NCI-H2171 (cell line): ENCODE measurements at regions not wholly inside any gene's neighbourhood (a gene's known extent, or its start where the extent isn't known, plus 50 kb on each side); places are given as distances from the start of the nearest gene placed in this dataset.
"Not testable (repeated sequence)": the region's sequence is repeated elsewhere in the genome, so short reads cannot be mapped to it uniquely, and the experiment has no call there.

ENCODE experiments used
- DNase-seq: peaks from one replicate; lab custom pipeline; 2025; lab: John Stamatoyannopoulos, UW

DNA sequence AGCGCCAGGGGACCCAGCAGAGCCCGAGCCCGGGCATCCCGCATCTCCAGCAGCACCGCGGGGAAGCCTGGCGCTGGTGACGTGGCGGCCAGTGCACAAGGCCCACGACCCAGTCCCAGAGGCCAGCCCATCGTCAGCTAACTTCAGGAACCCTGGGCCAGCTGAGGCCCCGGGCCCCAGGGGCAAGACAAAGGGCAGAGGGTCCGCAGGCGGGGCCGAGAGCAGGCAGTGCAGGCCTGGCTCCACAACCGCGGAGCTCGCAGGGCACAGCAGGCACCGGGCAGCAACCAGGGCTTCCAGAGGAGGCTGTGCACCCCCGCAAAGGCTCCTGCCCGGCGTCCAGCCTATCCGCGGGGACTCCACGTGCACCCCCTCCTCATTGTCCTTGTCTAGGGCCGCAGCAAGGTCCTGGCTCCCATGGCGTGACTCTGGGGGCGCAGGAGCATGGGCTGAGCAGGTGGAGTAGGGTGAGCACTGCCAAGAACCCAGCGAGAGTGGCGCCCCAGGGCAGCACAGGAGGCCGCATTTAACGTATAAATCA is 352.5 kb downstream of the KCNJ18 start:
- not testable (repeated sequence) for DNase-seq

DNA sequence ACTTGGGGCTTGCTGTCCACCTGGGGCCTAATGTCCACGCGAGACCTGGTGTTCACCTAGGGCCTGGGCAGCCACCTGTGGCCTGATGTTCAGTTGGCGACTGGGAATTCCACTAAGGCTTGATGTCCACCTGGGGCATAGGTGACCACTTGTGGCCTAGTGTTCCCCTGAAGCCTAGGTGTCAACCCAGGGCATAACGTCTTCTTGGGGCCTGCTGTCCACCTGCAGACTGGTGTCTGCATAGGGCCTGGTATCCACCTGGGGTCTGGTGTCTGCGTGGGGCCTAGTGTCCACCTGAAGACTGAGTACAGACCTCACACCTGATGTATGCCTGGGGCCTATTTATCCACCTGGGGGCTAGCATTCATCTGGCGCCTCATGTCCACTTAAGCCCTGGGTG is 355.2 kb downstream of the KCNJ18 start:
- DNase-seq = not testable (repeated sequence)

DNA sequence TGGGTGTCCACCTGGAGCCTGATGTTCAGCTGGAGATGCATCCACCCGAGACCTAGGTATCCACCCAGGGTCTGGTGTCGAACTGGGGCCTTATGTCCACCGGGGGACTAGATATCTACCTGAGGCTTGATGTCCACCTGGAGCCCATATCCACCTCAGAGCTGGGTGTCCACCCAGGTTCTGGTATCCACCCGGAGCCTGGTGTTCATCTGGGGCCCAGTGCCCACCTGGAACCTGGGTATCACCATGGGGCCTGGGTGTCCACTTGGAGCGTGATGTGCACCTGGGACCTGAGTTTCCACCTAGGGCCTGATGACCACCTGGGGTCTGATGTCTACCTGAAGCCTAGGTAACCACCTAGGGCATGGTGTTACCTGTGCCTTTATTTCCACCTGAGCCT is 355.9 kb downstream of the KCNJ18 start:
- DNase-seq = not testable (repeated sequence)

DNA sequence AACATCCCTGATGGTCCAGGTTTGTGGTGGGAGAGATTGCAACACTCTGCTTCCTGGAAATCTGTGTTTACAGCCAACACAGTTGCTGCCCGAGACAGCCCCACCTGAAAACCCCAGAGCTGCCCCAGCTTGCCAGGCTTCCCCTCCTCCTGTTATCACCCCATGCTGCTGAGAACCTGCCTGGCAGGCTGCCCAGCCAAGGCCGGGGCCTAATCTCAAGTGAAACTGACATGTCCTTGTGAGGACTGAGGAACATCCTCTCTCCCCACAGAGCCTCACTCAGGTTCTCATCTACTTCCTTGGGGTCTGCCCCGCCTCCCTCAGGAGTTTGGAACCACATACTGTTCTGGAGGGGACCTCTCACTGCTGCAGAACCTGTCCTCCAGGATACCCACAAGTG is 358.4 kb downstream of the KCNJ18 start:
- DNase-seq = not testable (repeated sequence)

DNA sequence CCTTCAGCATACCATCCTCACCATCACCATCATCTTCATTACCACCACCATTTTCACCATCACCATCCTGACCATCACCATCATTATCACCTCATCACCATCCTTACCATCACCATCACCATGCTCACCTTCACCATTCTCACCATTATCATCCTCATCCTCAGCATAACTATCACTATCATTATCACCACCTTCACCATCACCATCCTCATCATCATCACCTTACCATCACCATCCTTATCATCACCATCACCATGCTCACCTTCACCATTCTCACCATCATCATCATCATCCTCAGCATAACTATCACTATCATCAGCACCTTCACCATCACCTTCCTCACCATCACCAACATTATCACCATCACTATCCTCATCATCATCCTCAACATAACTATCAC is 360.4 kb downstream of the KCNJ18 start:
- DNase-seq = not testable (repeated sequence)

DNA sequence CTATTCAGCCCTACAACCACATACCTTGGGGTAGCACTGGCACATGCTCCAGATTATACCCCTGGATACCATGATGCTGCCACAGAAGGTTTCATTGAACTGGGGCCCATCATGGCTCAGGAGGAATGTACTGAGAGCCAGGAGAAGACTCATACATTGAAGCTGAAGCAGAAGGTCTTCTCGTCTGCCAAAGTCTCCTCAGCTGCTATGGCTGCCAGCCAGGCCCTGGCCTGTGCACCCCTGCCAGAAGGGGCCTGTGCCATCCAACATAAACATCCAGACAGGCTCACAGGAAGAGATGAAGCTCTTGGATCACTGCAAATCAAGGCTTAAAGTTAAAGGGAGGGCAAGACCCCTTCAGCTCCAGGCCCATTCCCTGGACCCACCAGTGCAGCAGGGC is 364.2 kb downstream of the KCNJ18 start:
- not testable (repeated sequence) for DNase-seq

DNA sequence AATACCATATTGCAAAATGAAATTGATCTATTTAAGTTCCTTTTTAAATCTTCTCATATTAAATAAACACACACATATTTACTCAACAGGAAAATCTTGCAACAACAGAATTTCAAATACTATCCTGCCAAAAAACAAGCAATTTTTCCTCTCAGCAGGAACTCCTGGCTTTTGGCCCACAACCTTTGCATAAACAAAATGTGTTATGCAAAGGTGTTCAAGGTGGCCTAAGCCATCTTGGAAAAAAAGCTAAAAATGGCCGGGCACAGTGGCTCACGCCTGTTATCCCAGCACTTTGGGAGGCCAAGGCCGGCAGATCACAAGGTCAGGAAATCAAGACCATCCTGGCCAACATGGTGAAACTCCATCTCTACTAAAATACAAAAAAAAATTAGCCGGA is 383.6 kb downstream of the KCNJ18 start:
- DNase-seq = not testable (repeated sequence)

DNA sequence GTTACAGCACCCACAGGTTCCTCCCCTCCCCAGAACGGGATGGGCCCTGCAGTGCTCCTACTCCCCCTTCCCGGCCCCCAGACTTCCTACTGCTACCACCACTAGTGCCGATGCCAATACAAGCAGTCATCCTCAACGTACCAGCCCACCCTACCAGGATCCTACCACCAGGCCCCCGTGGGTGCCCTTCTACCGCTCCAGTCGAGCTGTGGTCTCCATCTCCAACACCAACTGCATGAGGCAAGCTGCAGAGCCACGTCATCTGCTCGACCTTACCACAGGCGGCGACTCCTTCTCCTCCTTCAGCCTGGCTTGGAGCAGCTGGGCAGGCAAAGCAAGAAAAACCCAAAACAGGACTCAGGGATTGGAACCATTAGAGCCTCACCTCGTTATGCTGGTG is 396.3 kb downstream of the KCNJ18 start:
- DNase-seq = not testable (repeated sequence)

DNA sequence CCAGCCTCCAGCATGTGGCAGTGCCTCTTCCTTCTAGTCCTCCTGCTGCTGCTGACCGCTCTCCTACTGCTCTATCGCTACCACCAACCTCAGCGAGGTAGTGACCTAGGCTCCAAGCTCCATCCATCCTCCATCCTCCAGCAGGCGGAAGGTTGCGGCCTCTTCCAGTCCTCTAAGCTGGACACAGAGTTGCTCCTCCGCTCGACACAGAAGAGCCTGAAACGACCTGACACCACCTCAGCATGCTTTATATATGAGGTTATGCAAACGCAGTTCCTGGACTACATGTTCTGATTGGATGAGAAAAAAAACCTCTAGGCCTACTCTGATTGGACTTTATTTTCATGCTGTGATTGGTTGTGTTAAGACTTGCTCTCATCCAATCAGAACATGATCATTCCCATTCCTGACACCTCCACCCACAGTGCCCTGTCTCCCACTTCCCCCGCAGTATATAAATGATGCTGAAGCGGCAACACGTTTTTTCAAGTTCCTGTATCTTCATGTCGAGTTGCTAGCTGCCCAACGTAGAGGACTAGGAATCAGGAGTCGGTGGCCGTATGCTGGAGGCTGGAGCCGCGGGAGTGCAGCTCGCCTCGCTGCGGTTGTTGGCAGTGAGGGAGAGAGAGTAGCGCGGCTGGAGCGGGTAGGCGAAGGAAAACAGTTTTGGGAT is 398.1 kb downstream of the KCNJ18 start:
- no peak for DNase-seq

DNA sequence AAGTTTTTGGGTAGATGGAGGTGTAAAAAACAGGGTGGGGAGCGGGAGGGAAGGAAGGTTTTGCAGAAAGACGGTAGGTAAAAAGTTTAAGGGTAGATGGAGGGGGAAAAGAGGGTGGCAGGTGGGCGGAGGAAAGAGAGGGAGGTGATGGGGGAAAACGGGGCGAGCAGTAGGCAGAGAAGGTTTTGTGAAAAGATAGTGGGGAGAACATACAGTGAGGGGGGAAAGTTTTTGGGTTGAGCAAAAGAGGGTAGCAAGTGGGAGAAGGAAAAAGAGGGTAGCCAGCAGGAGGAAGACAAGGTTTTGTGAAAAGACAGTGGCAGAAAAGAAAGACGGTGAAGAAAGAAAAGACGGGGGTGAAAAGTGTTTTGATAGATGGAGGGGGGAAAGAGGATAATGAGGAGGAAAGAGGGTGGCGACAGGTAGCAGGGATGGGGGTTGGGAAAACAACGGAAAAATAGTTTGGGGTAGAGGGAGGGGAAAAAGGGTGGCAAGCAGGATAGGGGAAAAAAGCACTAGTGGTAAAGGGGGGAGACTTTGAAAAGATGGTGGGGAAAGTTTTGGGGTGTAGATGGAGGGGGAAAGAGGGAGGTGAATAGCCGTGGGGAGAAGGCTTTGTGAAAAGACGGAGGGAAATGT is 398.8 kb downstream of the KCNJ18 start:
- DNase-seq = not testable (repeated sequence)

DNA sequence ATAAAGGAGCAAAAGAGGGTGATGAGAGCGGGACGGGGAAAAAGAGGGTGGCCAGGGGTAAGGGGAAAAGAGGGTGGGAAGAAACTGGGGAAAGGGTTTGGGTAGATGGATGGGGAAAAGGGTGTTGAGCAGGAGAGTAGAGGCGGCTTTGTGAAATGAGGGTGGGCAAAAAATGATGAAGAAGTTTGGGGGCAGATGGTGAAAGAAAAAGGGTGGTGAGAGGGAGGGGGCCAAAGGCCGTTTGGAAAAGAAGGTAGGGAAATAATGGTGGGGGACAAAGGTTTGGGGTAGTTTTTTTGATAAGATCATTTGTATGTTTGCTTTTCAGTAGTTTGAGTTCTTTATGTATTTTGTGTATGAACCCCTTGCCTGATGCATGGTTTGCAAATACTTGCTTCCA is 399.5 kb downstream of the KCNJ18 start:
- DNase-seq = not testable (repeated sequence)

DNA sequence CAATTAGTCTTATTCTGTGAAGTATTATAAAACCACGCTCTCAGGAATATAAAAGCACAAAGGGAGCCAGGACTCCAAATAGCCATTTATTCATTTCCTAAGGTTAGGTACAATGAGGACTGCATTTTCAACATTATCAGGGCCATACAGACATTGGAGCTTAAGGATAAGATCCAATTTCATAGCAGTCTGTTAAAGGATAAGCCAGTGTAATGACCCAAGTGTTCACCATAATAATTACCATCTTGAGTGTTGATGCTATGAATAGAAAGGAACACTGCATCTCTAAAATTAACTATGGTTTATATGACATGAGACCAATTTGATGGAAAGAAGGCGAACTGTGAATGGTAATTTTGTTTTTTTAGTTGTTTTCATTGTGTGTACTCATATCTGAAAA is 403.1 kb downstream of the KCNJ18 start:
- DNase-seq = not testable (repeated sequence)

DNA sequence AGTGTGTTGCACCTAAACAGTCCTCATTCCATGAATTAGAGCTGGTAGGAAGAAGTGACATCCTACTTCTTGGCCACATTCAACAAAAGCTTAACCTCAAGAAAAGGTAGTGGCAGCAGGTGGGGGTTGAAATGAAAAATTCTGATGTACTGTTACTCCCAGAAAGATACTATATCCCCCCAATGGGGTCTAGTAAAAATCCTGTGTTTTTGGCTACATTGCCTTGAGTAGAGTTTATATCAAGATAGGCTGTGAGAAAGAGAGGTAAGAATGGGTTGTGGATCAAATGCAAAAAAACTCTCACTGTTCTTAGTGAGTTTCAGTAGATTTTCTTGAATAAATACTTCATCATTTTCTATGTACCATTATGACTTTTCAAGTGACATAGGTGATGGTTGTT is 407.3 kb downstream of the KCNJ18 start:
- not testable (repeated sequence) for DNase-seq

DNA sequence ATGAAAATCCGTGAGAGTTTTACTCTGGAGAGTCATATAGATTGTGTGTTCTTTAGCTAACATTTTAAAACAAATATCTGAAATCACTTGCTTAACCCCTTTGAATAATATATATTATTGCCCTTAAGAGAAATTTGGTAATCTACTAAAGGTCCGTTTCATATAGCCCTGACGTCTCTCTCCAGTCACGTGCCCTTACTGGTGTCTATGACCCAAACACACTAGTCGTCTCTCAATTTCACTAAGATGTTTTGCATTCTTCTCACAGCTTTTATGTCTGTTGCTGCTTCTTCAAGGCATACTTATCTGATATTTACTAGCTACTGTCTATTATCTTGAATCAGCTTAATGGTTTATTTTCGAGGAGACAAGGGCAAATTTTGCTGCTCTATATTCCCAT is 409.9 kb downstream of the KCNJ18 start:
- DNase-seq = no peak

DNA sequence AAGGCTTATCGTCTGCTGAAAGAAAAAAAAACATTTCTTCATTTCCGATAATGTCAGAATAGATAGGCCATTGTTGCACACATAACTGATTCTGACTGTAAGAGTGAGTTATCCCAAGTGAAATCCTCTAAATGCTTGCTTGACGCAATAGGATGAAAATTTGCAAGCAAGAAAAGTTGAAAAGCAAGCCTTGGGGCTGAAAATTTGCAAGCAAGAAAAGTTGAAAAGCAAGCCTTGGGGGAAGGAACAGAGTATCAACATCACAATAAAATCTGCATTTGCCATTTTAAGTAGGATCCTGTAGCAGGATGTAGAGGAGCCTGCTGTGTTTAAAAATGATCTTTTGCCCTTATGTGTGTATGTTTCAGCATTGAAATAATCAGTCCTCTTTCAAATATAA is 424.4 kb downstream of the KCNJ18 start:
- not testable (repeated sequence) for DNase-seq

DNA sequence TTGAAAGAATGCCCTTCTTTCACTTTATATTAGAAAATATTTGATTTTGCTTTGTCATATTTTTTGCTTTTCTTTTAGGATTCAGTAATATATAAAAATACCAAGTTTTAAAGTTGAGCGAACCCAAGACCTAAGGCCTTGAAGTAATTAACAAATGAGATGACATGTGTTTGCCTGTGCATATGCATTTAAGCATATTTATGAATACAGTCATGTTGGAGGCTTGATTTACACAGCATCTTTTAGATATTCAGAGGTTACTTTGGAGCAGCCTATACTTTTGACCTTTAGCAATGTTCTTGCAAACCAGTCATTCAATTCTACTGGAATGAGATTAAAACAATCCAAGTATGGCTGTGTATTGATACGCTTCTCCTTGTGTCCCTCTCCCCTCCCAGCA is 425.1 kb downstream of the KCNJ18 start:
- not testable (repeated sequence) for DNase-seq

DNA sequence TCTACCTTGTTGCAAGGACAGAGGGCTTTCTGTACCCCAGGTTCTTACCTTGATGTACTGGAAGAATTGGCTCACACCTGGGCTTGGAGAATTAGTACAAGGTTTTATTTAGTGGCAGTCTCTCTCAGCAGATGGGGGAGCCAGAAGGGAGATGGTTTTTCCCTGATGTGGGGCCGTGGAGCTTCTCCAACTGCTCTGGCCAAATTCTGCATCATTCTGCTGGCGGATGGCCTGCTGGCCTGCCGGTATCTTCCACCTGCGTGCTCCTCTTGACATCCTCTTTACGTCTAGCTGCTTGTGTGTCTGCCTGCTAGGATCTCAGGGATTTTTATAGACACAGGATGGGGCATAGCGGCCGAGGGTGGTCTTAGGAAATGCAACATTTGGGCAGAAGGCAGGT is 426.7 kb downstream of the KCNJ18 start:
- not testable (repeated sequence) for DNase-seq

DNA sequence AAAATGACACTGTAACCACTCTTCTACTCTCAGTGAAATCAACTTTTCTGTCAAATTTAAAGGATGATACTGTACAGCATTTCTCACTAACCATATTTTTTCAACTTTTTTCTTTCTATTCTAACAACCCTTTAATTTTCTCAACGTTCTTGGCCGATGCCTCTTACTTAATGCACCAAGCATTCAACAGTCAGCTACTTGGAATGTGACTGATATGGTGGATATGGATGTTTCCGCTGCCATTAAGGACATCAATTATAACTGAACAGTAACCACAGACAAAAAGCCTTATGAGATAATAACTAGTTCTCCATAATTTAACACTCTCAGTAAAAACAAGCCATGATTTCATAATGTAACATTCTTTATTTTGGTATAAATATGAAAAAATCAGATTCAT is 427.4 kb downstream of the KCNJ18 start:
- DNase-seq = not testable (repeated sequence)

DNA sequence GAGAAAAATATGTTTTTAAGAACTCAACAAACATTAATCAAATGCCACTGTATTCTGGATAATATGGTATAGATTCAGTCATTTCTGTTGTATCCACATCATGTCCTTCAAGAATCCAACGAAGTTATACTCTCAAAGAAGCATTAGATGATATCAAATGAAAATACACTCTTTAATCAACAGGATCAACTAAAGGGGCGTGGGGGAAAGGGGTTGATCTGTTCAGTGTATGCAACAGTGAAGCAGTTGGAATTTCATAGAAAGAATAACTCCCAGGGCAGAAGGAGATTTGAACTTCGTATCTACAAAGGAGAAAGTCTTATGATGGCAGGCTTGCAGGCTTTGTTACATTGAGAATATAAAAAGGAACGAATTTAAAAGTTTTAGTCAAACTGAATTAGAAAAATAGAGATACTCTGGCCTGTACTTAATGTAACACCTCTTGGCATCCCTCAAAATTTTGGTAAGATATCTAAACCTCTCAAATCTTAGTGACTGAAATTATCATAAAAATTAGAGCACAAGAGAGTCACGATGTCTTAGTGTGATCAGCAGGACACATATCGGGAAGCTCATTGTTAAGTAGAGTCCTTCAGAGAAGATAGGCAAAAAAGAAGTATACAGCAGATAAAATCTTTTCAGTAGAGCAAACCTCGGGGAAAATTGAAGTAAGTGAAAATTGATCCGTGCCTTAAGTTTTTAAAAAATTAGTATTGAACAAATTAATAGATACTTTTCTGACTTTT is 431.4 kb downstream of the KCNJ18 start:
- DNase-seq = no peak

DNA sequence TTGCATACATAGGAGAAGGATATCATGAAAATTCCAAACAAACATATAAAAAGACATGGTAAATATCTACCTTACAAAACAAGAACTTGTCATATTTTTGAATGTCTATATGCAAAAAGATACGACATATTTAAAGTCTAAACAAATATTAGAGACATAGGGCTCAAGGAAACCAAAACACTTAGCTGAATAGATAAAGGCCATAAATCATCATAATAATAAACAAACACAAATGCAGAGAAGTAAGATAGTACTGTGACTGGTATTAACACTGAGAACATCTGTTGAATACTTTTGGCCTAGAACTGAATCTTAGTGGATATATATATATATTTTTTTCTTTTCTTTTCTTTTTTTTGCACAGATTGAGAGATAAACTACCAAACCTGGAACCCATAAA is 435.8 kb downstream of the KCNJ18 start:
- no peak for DNase-seq

DNA sequence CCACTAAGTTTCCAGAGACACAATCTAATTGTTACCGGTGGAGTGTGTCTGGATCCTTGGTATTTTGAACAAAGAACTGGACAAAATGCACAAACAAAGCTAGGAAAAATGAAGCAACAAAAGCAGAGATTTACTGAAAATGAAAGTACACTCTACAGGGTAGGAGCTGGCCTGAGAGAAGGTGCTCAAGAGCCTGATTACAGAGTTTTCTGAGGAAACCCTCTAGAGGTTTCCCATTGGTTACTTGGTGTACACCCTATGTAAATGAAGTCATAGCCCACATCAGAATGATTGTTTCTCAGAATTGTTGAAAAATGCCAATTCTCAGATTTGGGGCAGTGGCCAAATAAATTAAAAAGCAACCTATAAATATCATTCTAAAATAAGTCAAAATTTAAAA is 436.4 kb downstream of the KCNJ18 start:
- no peak for DNase-seq

DNA sequence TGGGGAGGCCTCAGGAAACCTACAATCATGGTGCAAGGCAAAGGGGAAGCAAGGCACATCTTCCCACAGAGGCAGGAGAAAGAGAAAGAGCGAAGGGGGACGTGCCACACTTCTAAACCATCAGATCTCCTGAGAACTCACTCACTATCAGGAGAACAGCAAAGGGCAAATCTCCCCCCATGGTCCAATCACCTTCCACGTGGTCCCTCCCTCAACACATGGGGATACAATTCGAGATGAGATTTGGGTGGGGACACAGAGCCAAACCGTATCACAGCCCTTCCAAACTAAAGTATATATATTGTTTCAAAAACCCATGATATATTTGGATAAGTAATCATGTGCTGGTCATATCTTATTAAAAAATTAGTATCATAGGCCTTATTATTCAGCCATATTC is 437.6 kb downstream of the KCNJ18 start:
- DNase-seq = not testable (repeated sequence)

DNA sequence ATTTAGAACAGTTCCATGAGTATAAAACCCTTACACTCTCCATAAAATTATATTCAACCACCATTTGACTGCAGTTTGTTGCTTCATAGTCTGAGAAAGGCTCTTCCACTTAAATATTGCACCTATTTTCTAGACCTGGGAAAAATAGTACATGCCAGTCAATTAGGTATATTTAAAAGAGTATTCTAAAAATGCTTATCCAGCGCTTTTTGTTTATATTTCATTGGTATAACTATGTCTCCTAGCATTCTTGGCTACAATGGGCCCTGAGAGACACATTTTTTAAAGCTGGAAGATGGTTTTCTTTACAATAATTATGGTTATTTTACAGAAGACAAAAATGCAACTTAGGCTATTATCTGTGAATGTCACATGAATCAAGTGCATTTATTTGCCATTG is 439.4 kb downstream of the KCNJ18 start:
- DNase-seq = no peak
